ENCODE measurements at regions not wholly inside any gene's neighbourhood (a gene's known extent, or its start where the extent isn't known, plus 50 kb on each side); places are given as distances from the start of the nearest gene placed in this dataset.
"Not testable (repeated sequence)": the region's sequence is repeated elsewhere in the genome, so short reads cannot be mapped to it uniquely, and the experiment has no call there.

DNA sequence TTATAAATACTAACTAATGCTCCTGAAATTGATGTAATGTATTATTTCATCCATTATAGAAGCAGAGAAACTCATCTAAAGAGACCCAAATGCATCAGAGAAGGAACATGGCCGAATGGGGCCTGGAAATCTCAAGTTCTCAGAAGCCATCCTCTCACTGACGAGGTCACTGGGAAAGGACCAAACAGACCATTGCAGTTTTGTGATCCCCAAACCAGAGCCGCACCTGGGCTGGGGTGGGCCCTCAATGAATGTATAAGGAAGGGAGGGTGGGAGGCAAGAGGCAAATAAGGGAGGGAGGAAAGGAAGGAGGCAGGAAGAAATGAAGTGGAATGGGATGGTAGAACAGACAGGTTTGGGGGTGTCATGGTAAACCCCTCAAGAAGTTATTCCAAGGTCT, 245.3 kb upstream of the ID2 start:
- Histone ChIP-seq H3K27me3 (ENCODE audit: control insufficient read depth, insufficient read depth, low read length) (no peaks in the 10 kb centered on the region), H3K9me3 (ENCODE audit: control insufficient read depth, insufficient read depth, low read length) (no peaks in the 10 kb centered on the region), H3K4me1 (ENCODE audit: control insufficient read depth, insufficient read depth, low read length) (no peaks in the 10 kb centered on the region), H3K36me3 (ENCODE audit: control insufficient read depth, insufficient read depth, low read length) (no peaks in the 10 kb centered on the region), H3K9ac (ENCODE audit: low read depth, low read length) (no peak overlapping the region), H3K4me3 (ENCODE audit: low read depth, low read length) (no peak overlapping the region)

GRCh38 chr2:8437228-8437948, 244.5 kb upstream of the ID2 start:
- Histone ChIP-seq H3K4me1 (ENCODE audit: control insufficient read depth, insufficient read depth, low read length) (no peaks in the 10 kb centered on the region), H3K27me3 (ENCODE audit: control insufficient read depth, insufficient read depth, low read length) (no peaks in the 10 kb centered on the region), H3K9me3 (ENCODE audit: control insufficient read depth, insufficient read depth, low read length) (no peaks in the 10 kb centered on the region), H3K36me3 (ENCODE audit: control insufficient read depth, insufficient read depth, low read length) (no peaks in the 10 kb centered on the region), H3K4me3 (ENCODE audit: low read depth, low read length) (no peak overlapping the region), H3K9ac (ENCODE audit: low read depth, low read length) (no peak overlapping the region)

DNA sequence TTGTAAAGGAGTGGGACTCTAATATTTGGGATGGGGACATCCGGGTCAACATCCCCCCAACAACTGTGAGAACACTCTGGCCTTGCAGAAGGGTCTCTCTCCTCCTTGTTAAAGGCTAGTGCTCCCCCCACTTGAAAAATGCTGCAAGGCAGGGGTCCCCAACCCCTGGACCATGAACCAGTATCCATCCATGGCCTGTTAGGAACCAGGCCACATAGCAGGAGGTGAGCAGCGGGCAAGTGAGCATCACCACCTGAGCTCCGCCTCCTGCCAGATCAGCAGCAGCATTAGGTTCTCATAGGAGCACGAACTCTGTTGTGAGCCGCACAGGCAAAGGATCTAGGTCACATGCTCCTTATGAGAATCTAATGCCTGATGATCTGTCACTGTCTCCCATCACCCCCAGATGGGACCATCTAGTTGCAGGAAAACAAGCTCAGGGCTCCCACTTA, 243.9 kb upstream of the ID2 start:
- H3K4me3 ChIP-seq (ENCODE audit: low read depth, low read length): no peak overlapping the region
- no peaks in the 10 kb centered on the region for H3K4me1 ChIP-seq (ENCODE audit: control insufficient read depth, insufficient read depth, low read length)
- H3K36me3 ChIP-seq (ENCODE audit: control insufficient read depth, insufficient read depth, low read length): no peaks in the 10 kb centered on the region
- H3K27me3 ChIP-seq (ENCODE audit: control insufficient read depth, insufficient read depth, low read length): no peaks in the 10 kb centered on the region
- H3K9me3 ChIP-seq (ENCODE audit: control insufficient read depth, insufficient read depth, low read length): no peaks in the 10 kb centered on the region
- no peak overlapping the region for H3K9ac ChIP-seq (ENCODE audit: low read depth, low read length)

- no peak overlapping the region for H3K9ac ChIP-seq (ENCODE audit: low read depth, low read length)
- H3K36me3 ChIP-seq (ENCODE audit: control insufficient read depth, insufficient read depth, low read length): no peaks in the 10 kb centered on the region
- no peaks in the 10 kb centered on the region for H3K4me1 ChIP-seq (ENCODE audit: control insufficient read depth, insufficient read depth, low read length)
- no peaks in the 10 kb centered on the region for H3K9me3 ChIP-seq (ENCODE audit: control insufficient read depth, insufficient read depth, low read length)
- H3K4me3 ChIP-seq (ENCODE audit: low read depth, low read length): no peak overlapping the region
- no peaks in the 10 kb centered on the region for H3K27me3 ChIP-seq (ENCODE audit: control insufficient read depth, insufficient read depth, low read length)
These were observed 243.4 kb upstream of the ID2 start for GRCh38 chr2:8438476-8438875.

DNA sequence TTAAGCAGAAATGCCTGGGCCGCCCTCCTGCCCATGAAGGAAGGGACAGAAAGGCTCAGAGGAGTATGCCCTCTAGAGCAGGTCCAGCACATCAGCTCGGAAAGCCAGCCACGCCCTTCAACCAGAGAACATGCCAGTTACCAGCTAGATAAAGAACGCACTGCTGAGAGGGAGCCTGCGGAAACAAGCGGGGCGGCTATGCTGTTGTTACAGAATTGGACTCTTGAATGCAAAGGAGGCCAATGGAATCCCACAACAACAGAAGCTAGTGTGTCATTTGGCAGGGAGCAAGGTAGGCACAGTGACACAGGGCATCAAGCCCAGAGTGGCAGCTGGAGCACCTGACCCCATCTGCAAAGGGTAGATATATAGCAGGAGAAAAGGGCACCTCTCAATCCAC, 242.9 kb upstream of the ID2 start:
- H3K36me3 ChIP-seq (ENCODE audit: control insufficient read depth, insufficient read depth, low read length): no peaks in the 10 kb centered on the region
- H3K4me1 ChIP-seq (ENCODE audit: control insufficient read depth, insufficient read depth, low read length): no peaks in the 10 kb centered on the region
- H3K9me3 ChIP-seq (ENCODE audit: control insufficient read depth, insufficient read depth, low read length): no peaks in the 10 kb centered on the region
- no peak overlapping the region for H3K9ac ChIP-seq (ENCODE audit: low read depth, low read length)
- no peaks in the 10 kb centered on the region for H3K27me3 ChIP-seq (ENCODE audit: control insufficient read depth, insufficient read depth, low read length)
- H3K4me3 ChIP-seq (ENCODE audit: low read depth, low read length): no peak overlapping the region

DNA sequence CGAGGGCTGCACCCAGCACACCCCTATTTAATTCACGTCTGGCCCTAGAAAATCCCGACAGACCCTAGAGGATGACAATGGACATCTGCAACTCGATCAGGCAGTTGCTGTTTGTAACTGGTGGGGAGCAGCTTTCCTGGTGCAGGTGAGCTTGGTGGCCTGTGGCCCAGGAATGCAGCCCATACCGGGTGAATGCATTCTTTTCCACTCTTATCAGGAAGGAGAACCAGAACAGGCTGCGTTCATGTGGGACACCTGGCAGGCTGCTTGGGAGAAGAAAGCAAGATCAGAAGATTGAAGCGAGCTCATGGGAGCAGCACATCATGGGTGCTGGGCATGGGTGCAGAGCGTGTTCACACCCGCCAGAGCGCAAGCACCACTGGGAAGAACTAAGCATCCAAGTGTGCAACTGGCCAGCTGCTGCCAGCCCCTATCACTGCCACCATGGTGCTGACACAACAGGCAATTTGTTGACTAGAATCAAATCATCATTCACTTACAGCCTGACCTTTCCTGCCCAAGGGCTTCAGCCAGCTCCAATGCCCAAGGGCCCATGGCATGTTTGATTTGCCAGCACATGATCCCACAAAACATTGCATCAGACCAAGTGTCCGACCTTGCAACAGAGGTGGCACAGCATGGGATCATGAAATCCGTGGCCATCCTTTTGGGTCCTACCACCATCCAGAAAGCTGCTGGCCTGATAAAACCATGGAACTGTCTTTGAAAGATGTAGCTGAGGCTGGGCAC, 241.7 kb upstream of the ID2 start:
- Histone ChIP-seq H3K4me1 (ENCODE audit: control insufficient read depth, insufficient read depth, low read length) (no peaks in the 10 kb centered on the region), H3K36me3 (ENCODE audit: control insufficient read depth, insufficient read depth, low read length) (no peaks in the 10 kb centered on the region), H3K27me3 (ENCODE audit: control insufficient read depth, insufficient read depth, low read length) (no peaks in the 10 kb centered on the region), H3K4me3 (ENCODE audit: low read depth, low read length) (no peak overlapping the region), H3K9ac (ENCODE audit: low read depth, low read length) (no peak overlapping the region), H3K9me3 (ENCODE audit: control insufficient read depth, insufficient read depth, low read length) (no peaks in the 10 kb centered on the region)

DNA sequence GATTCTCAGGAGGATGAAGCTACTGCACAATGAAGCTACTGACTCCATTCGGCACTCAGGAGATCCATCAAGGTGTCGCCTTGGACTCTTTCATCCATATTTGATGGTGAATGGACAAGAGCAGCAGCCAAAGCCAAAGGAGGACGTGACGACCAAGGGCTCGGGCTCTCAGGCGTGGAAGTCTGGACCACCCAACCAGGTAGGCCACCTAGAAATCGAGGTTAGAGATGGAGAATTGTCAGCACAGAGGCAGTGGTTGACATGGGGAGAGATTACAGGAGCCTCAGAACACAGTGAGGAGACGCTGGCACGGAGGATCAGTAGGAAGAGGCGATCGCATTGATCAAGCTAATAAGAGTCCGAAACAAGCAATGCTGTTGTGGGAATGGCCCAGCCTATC, 240.5 kb upstream of the ID2 start:
- Histone ChIP-seq H3K9ac (ENCODE audit: low read depth, low read length) (no peak overlapping the region), H3K4me3 (ENCODE audit: low read depth, low read length) (no peak overlapping the region), H3K4me1 (ENCODE audit: control insufficient read depth, insufficient read depth, low read length) (no peaks in the 10 kb centered on the region), H3K27me3 (ENCODE audit: control insufficient read depth, insufficient read depth, low read length) (no peaks in the 10 kb centered on the region), H3K36me3 (ENCODE audit: control insufficient read depth, insufficient read depth, low read length) (no peaks in the 10 kb centered on the region), H3K9me3 (ENCODE audit: control insufficient read depth, insufficient read depth, low read length) (no peaks in the 10 kb centered on the region)

DNA sequence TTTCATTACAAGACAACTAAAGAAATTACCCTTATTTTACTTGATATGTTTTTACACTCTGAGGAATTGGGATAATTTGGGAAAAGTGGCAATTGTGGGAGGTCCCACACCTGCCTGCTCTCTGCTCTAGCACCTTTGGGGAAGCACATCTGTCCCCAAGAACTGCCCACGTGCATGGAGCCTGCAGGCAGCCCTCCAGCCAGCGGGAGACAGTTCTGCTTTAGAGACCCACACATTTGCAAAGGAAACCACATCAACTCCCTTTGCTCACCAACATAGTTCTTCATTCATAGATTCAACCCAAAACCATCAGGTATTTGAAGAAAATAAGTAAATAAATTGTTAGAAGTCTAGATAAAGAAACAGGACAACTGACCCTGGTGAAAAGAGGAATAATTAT, 239.9 kb upstream of the ID2 start:
- Histone ChIP-seq H3K9me3 (ENCODE audit: control insufficient read depth, insufficient read depth, low read length) (no peaks in the 10 kb centered on the region), H3K36me3 (ENCODE audit: control insufficient read depth, insufficient read depth, low read length) (no peaks in the 10 kb centered on the region), H3K27me3 (ENCODE audit: control insufficient read depth, insufficient read depth, low read length) (no peaks in the 10 kb centered on the region), H3K9ac (ENCODE audit: low read depth, low read length) (no peak overlapping the region), H3K4me1 (ENCODE audit: control insufficient read depth, insufficient read depth, low read length) (no peaks in the 10 kb centered on the region), H3K4me3 (ENCODE audit: low read depth, low read length) (no peak overlapping the region)

DNA sequence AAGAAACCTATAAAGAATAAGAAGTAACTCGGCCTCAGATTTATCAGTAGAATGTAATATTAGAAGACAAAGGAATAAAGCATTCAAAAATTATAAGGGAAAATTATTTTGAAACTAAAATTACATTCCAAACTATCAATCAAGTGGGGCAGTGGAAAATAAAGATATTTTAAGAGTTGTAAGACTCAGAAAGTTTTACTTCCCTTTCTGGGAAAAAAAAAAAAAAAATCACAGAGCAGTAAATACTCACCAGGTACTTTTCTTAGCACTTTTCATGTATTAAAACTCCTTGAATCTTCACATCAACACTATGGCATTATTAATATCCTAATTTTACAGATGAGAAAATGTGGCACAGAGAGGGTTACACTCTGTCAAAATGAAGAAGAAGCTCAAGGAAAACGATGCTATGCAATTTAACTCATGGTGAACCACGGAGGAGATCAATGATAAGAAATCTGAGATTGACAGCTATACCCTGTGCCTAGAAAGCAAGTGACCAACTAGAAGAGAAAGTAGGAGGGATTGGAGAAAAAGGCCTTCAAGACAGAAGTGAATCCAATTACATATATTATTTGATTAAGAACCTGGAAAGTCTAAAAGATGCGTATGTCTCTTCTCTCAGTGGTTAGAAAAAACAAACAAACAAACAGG, 238.9 kb upstream of the ID2 start:
- H3K36me3 ChIP-seq (ENCODE audit: control insufficient read depth, insufficient read depth, low read length): no peaks in the 10 kb centered on the region
- no peak overlapping the region for H3K9ac ChIP-seq (ENCODE audit: low read depth, low read length)
- H3K27me3 ChIP-seq (ENCODE audit: control insufficient read depth, insufficient read depth, low read length): no peaks in the 10 kb centered on the region
- H3K4me1 ChIP-seq (ENCODE audit: control insufficient read depth, insufficient read depth, low read length): no peaks in the 10 kb centered on the region
- no peak overlapping the region for H3K4me3 ChIP-seq (ENCODE audit: low read depth, low read length)
- no peaks in the 10 kb centered on the region for H3K9me3 ChIP-seq (ENCODE audit: control insufficient read depth, insufficient read depth, low read length)

DNA sequence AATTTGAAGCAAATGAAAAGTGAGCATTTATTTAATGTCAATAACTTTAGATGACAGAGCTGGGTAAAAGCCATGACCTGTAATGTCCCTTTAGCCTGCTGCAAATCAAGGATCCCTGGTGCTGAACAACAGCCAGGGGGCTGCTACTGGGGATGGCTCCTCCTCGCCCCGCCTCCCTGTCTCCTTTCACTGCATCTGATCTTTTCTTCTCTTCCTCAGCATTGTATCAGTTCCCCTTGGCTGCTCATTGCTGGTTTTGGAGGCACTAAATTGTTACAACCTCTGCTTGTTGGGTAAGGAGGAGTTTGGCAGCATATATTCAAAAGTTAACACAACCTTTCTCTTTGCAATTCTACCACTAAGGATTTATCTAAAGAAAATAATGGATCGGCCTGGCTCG, 236.3 kb upstream of the ID2 start:
- H3K4me1 ChIP-seq (ENCODE audit: control insufficient read depth, insufficient read depth, low read length): no peaks in the 10 kb centered on the region
- no peaks in the 10 kb centered on the region for H3K27me3 ChIP-seq (ENCODE audit: control insufficient read depth, insufficient read depth, low read length)
- no peak overlapping the region for H3K4me3 ChIP-seq (ENCODE audit: low read depth, low read length)
- no peaks in the 10 kb centered on the region for H3K9me3 ChIP-seq (ENCODE audit: control insufficient read depth, insufficient read depth, low read length)
- no peaks in the 10 kb centered on the region for H3K36me3 ChIP-seq (ENCODE audit: control insufficient read depth, insufficient read depth, low read length)
- H3K9ac ChIP-seq (ENCODE audit: low read depth, low read length): no peak overlapping the region

DNA sequence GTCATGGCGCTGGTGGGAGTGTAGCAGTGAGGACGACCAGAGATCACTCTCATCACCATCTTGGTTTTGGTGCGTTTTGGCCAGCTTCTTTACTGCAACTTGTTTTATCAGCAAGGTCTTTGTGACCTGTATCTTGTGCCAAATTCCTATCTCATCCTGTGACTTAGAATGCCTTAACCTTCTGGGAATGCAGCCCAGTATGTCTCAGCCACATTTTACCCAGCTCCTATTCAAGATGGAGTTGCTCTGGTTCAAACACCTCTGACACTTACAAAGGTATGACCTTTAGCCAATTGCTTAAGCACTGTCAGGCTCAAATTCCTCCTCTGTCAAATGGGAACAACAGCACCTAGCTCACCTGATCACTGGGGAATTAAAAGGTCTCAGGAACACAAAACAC, 235.1 kb upstream of the ID2 start:
- not testable (repeated sequence) for H3K9me3 ChIP-seq (ENCODE audit: control insufficient read depth, insufficient read depth, low read length); H3K4me1 ChIP-seq (ENCODE audit: control insufficient read depth, insufficient read depth, low read length); H3K27me3 ChIP-seq (ENCODE audit: control insufficient read depth, insufficient read depth, low read length); H3K4me3 ChIP-seq (ENCODE audit: low read depth, low read length); H3K9ac ChIP-seq (ENCODE audit: low read depth, low read length); H3K36me3 ChIP-seq (ENCODE audit: control insufficient read depth, insufficient read depth, low read length)
